ENCODE measurements at regions not wholly inside any gene's neighbourhood (a gene's known extent, or its start where the extent isn't known, plus 50 kb on each side); places are given as distances from the start of the nearest gene placed in this dataset.
"Not testable (repeated sequence)": the region's sequence is repeated elsewhere in the genome, so short reads cannot be mapped to it uniquely, and the experiment has no call there.

- DNase-seq = no peak
These were observed 653.3 kb upstream of the PFKP start for GRCh38 chr10:2414039-2414438.

GRCh38 chr10:2410049-2410448 lies 657.3 kb upstream of the PFKP start:
- DNase-seq = no peak

GRCh38 chr10:2401459-2401858 lies 664.1 kb upstream of the ADARB2 start:
- no peak for DNase-seq

- DNase-seq = no peak
These were observed 662.2 kb upstream of the ADARB2 start for GRCh38 chr10:2399482-2399881.

- DNase-seq = no peak
These were observed 655.0 kb upstream of the ADARB2 start for GRCh38 chr10:2392145-2392812.

GRCh38 chr10:2387672-2388071 lies 650.3 kb upstream of the ADARB2 start:
- no peak for DNase-seq

- DNase-seq = no peak
These were observed 649.9 kb upstream of the ADARB2 start for GRCh38 chr10:2387261-2387660.

- DNase-seq = no peak
These were observed 642.9 kb upstream of the ADARB2 start for GRCh38 chr10:2380218-2380617.

- DNase-seq = no peak
These were observed 629.8 kb upstream of the ADARB2 start for GRCh38 chr10:2367083-2367482.

- no peak for DNase-seq
These were observed 629.1 kb upstream of the ADARB2 start for GRCh38 chr10:2366264-2366931.

GRCh38 chr10:2362331-2362730 lies 625.0 kb upstream of the ADARB2 start:
- DNase-seq = no peak

GRCh38 chr10:2358586-2358985 lies 621.3 kb upstream of the ADARB2 start:
- no peak for DNase-seq

- DNase-seq = no peak
These were observed 619.3 kb upstream of the ADARB2 start for GRCh38 chr10:2356670-2357069.

- no peak for DNase-seq
These were observed 614.2 kb upstream of the ADARB2 start for GRCh38 chr10:2351566-2351965.

GRCh38 chr10:2342206-2342605 lies 604.9 kb upstream of the ADARB2 start:
- no peak for DNase-seq

GRCh38 chr10:2340831-2341647 lies 603.7 kb upstream of the ADARB2 start:
- no peak for DNase-seq

GRCh38 chr10:2335626-2336025 lies 598.3 kb upstream of the ADARB2 start:
- DNase-seq = no peak

- no peak for DNase-seq
These were observed 597.2 kb upstream of the ADARB2 start for GRCh38 chr10:2334575-2334974.

- no peak for DNase-seq
These were observed 591.8 kb upstream of the ADARB2 start for GRCh38 chr10:2329082-2329481.

- no peak for DNase-seq
These were observed 589.1 kb upstream of the ADARB2 start for GRCh38 chr10:2326411-2326810.

- DNase-seq = not testable (repeated sequence)
These were observed 577.7 kb upstream of the ADARB2 start for GRCh38 chr10:2315045-2315485.

GRCh38 chr10:2306081-2306480 lies 568.8 kb upstream of the ADARB2 start:
- no peak for DNase-seq

- no peak for DNase-seq
These were observed 565.8 kb upstream of the ADARB2 start for GRCh38 chr10:2303169-2303568.

- no peak for DNase-seq
These were observed 563.9 kb upstream of the ADARB2 start for GRCh38 chr10:2301227-2301626.
